HepG2 (cell line): ENCODE measurements at regions not wholly inside any gene's neighbourhood (a gene's known extent, or its start where the extent isn't known, plus 50 kb on each side); places are given as distances from the start of the nearest gene placed in this dataset.
"Not testable (repeated sequence)": the region's sequence is repeated elsewhere in the genome, so short reads cannot be mapped to it uniquely, and the experiment has no call there.

Experiments
- ATAC-seq: fragments of 200-7000 bp; cut with Tn5 transposase; 3 replicates; pipeline ENCODE4 v1.9.1; 2020; ENCODE audit warnings: mild to moderate bottlenecking, moderate library complexity
- BruUV-seq: library from RNA; stranded (reverse); fragments of 400-500 nt; replicated peaks from 2 replicates; lab custom pipeline; 2021; lab: Mats Ljungman, UMichigan
- CTCF ChIA-PET: fragments of 300-600 bp; formaldehyde crosslinking; extraction: SDS; loops from one replicate; lab custom pipeline; 2021; ENCODE audit warnings: low total read pairs, inconsistent platforms, low intra/inter-chr PET ratio; lab: Yijun Ruan, JAX
- POLR2A ChIA-PET: fragments of 350-600 bp; sonication (Branson Sonifier 250); formaldehyde crosslinking; loops from one replicate; lab custom pipeline; 2020; ENCODE audit warnings: antibody characterized with exemption, inconsistent platforms; lab: Yijun Ruan, JAX
- DNase-seq: peaks from one replicate; pipeline ENCODE4 v3.0.0-alpha.2; 2015; ENCODE audit warnings: low spot score
- FAIRE-seq: peaks from 3 replicates; lab custom pipeline; 2011; peaks lifted over from hg19 to GRCh38; lab: Jason Lieb, UNC
- H2AFZ ChIP-seq: one replicate; pipeline ENCODE4 v1.6.1; 2011; ENCODE audit warnings: low read length, inconsistent platforms
- H3K27ac ChIP-seq: fragments of 300-600 bp; 3 replicates; pipeline ENCODE4 v1.8.0; 2011; ENCODE audit warnings: mixed run types, mild to moderate bottlenecking, mixed read lengths, low read length, inconsistent platforms; ENCODE audit not compliant: insufficient read depth; ENCODE audit errors: extremely low read length
- H3K27me3 ChIP-seq, 2 experiments: fragments of 200-600 bp in 1 of 2; 2 replicates in 1 of 2; 3 replicates in 1 of 2; pipeline versions ENCODE4 v1.6.0 to v1.8.0; 2011; ENCODE audit warnings: low read length in 2 of 2, mild to moderate bottlenecking in 2 of 2, moderate library complexity in 2 of 2, inconsistent platforms in 1 of 2; ENCODE audit not compliant: insufficient read depth in 2 of 2, control insufficient read depth in 1 of 2
- H3K36me3 ChIP-seq, 2 experiments: fragments of 200-600 bp in 1 of 2; replicated peaks in 1 of 2; 2 replicates in 1 of 2; 3 replicates in 1 of 2; pipeline versions ENCODE4 v1.5.1 to v1.8.0; 2011; ENCODE audit warnings: low read length in 2 of 2, inconsistent platforms in 1 of 2; ENCODE audit not compliant: insufficient read depth in 2 of 2, control insufficient read depth in 1 of 2
- H3K4me1 ChIP-seq: 2 replicates; pipeline ENCODE4 v1.5.1; 2012; ENCODE audit warnings: low read length, inconsistent platforms; ENCODE audit not compliant: insufficient read depth
- H3K4me2 ChIP-seq: 2 replicates; pipeline ENCODE4 v1.6.0; 2011; ENCODE audit warnings: low read depth, low read length, inconsistent platforms
- H3K4me3 ChIP-seq, 3 experiments: fragments of 200-600 bp in 1 of 3; sonication (generic), shearing (Covaris generic) in 1 of 3; replicated peaks in 1 of 3; 2 replicates each; pipeline ENCODE4 v1.5.1; 2011 to 2016; ENCODE audit warnings: low read length in 3 of 3, inconsistent platforms in 2 of 3, low read depth in 2 of 3, mild to moderate bottlenecking in 2 of 3, control low read depth in 1 of 3, mixed read lengths in 1 of 3; ENCODE audit not compliant: insufficient read depth in 1 of 3
- H3K79me2 ChIP-seq: one replicate; pipeline ENCODE4 v1.6.1; 2011; ENCODE audit warnings: low read length, inconsistent platforms; ENCODE audit not compliant: insufficient read depth
- H3K9ac ChIP-seq: 2 replicates; pipeline ENCODE4 v1.6.0; 2011; ENCODE audit warnings: mild to moderate bottlenecking, low read depth, low read length, inconsistent platforms; ENCODE audit not compliant: insufficient read depth
- H3K9me3 ChIP-seq: 2 replicates; pipeline ENCODE4 v1.5.1; 2012; ENCODE audit warnings: mild to moderate bottlenecking, low read length
- H4K20me1 ChIP-seq: 2 replicates; pipeline ENCODE4 v1.6.0; 2011; ENCODE audit warnings: inconsistent platforms, mild to moderate bottlenecking, low read length, moderate library complexity; ENCODE audit not compliant: insufficient read depth
- RAD21 ChIP-seq: fragments of 450-650 bp; formaldehyde crosslinking; IDR thresholded peaks from 2 replicates; pipeline ENCODE4 v1.5.0; 2020; ENCODE audit warnings: mild to moderate bottlenecking
- RBFOX2 ChIP-seq: fragments of 200-400 bp; formaldehyde crosslinking; IDR thresholded peaks from 2 replicates; pipeline ENCODE4 v1.6.1; 2017; ENCODE audit warnings: low read depth, mild to moderate bottlenecking, low read length
- TFDP2 ChIP-seq: sonication (generic); formaldehyde crosslinking; IDR thresholded peaks from 2 replicates; pipeline ENCODE4 v1.4.0; 2020; ENCODE audit warnings: missing genetic modification reagents
- ZKSCAN5 ChIP-seq: sonication (generic); formaldehyde crosslinking; IDR thresholded peaks from 2 replicates; pipeline ENCODE4 v1.5.1; 2020; ENCODE audit warnings: mild to moderate bottlenecking, missing genetic modification reagents
- ZNF674 ChIP-seq: sonication (generic); formaldehyde crosslinking; IDR thresholded peaks from 2 replicates; pipeline ENCODE4 v1.5.0; 2020; ENCODE audit warnings: low read depth, mild to moderate bottlenecking, missing genetic modification reagents
- WGBS: methylation state at CpG from one replicate; pipeline ENCODE4 v1.1.6; 2017; ENCODE audit warnings: low lambda C conversion rate; 5-methylcytosine and 5-hydroxymethylcytosine counted together
- in situ Hi-C: cut with HindIII; loops from 2 replicates; pipeline ENCODE4 v1.10.0; 2017; ENCODE audit warnings: low pct_unique_long_range_greater_than_20kb; ENCODE audit not compliant: extremely low pct_ligation_motif_present
- intact Hi-C: fragments of 100-400 bp; cut with micrococcal nuclease; formaldehyde crosslinking; loops from one replicate; pipeline ENCODE4 v1.10.0; 2022; ENCODE audit not compliant: unreplicated experiment

DNA sequence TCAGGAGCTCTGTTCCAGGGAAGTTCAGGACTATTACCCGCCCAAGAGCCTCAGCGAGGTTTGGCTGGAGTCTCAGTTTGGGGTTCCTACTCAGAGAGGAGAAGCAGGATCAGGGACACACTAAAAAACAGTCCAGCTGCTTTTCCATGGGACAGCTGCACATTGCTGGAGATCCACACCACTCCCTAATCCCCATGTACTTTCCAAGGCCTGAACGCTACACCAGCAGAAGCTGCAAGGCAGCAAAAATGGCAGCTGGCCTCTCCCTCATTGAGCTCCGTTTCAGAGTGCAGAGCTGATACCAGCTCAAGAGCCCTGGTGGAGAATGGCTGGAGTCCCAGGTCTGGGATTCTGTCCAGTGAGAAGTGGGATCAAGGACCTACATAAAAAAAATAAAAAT is 551.2 kb upstream of the PABPC5 start (continued):
- TF ChIP-seq TFDP2 (CRISPR knock-in tag): no peak
- no peak for TF ChIP-seq RBFOX2
- TF ChIP-seq RAD21: no peak
- TF ChIP-seq ZKSCAN5 (CRISPR knock-in tag): no peak
- TF ChIP-seq ZNF674: no peak

- BruUV-seq, H3K4me2 ChIP-seq, CTCF ChIA-PET, H4K20me1 ChIP-seq, DNase-seq, intact Hi-C loops, H3K79me2 ChIP-seq, H3K36me3 ChIP-seq, FAIRE-seq, H3K9me3 ChIP-seq, ATAC-seq, H3K4me1 ChIP-seq, H2AFZ ChIP-seq, H3K9ac ChIP-seq, POLR2A ChIA-PET, H3K27me3 ChIP-seq, in situ Hi-C loops, H3K4me3 ChIP-seq, H3K27ac ChIP-seq: not testable (repeated sequence)
- WGBS: no CpG with 5 or more reads among the region's 13 CpGs
Observed at GRCh38 chrX:90914816-90915215, 519.8 kb upstream of the PABPC5 start.

GRCh38 chrX:90946870-90947269 is 487.8 kb upstream of the PABPC5 start:
- H3K9ac ChIP-seq, in situ Hi-C loops, CTCF ChIA-PET, ATAC-seq, BruUV-seq, H3K79me2 ChIP-seq, POLR2A ChIA-PET, H2AFZ ChIP-seq, H3K36me3 ChIP-seq, H3K27ac ChIP-seq, H3K4me2 ChIP-seq, H3K9me3 ChIP-seq, H3K4me1 ChIP-seq, H3K4me3 ChIP-seq, DNase-seq, H4K20me1 ChIP-seq, intact Hi-C loops, FAIRE-seq, H3K27me3 ChIP-seq: not testable (repeated sequence)
- 0% methylated on average over 1 of the region's 3 CpGs for WGBS

DNA sequence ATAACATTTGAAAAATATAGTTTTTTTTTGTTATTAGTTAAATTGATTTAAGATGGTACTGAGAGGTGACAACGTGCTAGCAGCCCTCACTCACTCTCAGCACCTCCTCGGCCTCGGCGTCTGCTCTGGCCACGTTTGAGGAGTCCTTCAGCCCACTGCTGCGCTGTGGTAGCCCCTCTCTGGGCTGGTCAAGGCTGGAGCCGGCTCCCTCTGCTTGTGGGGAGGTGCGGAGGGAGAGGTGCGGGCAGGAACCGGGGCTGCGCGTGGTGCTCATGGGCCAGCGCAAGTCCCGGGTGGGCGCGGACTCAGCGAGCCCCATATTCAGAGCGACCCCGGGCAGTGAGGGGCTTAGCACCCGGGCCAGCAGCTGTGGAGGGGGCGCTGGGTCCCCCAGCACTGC is 439.4 kb upstream of the PABPC5 start:
- H3K4me1 ChIP-seq, H3K36me3 ChIP-seq, H3K4me3 ChIP-seq, H3K9ac ChIP-seq, H3K4me2 ChIP-seq, BruUV-seq, H2AFZ ChIP-seq, H3K79me2 ChIP-seq, CTCF ChIA-PET, intact Hi-C loops, H4K20me1 ChIP-seq, H3K9me3 ChIP-seq, in situ Hi-C loops, ATAC-seq, POLR2A ChIA-PET, FAIRE-seq, H3K27ac ChIP-seq, DNase-seq, H3K27me3 ChIP-seq: not testable (repeated sequence)
- 3% methylated on average over 5 of the region's 21 CpGs for WGBS
